Gastrocnemius medialis (tissue), 4 donors: ENCODE measurements at regions not wholly inside any gene's neighbourhood (a gene's known extent, or its start where the extent isn't known, plus 50 kb on each side); places are given as distances from the start of the nearest gene placed in this dataset.

ENCODE experiments used
- ATAC-seq, 2 donors: fragments of 150-250 bp; one replicate each; pipeline ENCODE4 v1.9.1; 2016
- DNase-seq, 2 donors: peaks; one replicate each; pipeline ENCODE4 v3.0.0-alpha.2; 2019
- H3K27ac ChIP-seq, 4 donors: fragments of 200-600 bp; sonication (generic); 1 replicate in 1 of 4; 2 replicates in 3 of 4; pipeline ENCODE4 v1.5.1; 2016 to 2018; ENCODE audit warnings: mild to moderate bottlenecking in 2 of 4, moderate library complexity in 1 of 4
- H3K27me3 ChIP-seq, 3 donors: fragments of 200-600 bp; sonication (generic) in 2 of 3; 1 replicate in 1 of 3; 2 replicates in 2 of 3; pipeline versions ENCODE4 v1.5.1 to v1.6.0; 2016 to 2019; ENCODE audit warnings: mild to moderate bottlenecking in 1 of 3, moderate library complexity in 1 of 3
- H3K36me3 ChIP-seq, 2 donors: fragments of 200-600 bp; sonication (generic) in 1 of 2; one replicate each; pipeline ENCODE4 v1.5.1; 2017 to 2018
- H3K4me1 ChIP-seq, 2 donors: fragments of 200-600 bp; sonication (generic) in 1 of 2; one replicate each; pipeline ENCODE4 v1.5.1; 2016 to 2017; ENCODE audit warnings: mild to moderate bottlenecking in 2 of 2
- H3K4me3 ChIP-seq, 4 donors: fragments of 200-600 bp; sonication (generic) in 3 of 4; 1 replicate in 1 of 4; 2 replicates in 3 of 4; pipeline ENCODE4 v1.5.1; 2016 to 2019; ENCODE audit warnings: mild to moderate bottlenecking in 2 of 4
- H3K9me3 ChIP-seq, 3 donors: fragments of 200-600 bp; sonication (generic) in 2 of 3; 1 replicate in 1 of 3; 2 replicates in 2 of 3; pipeline ENCODE4 v1.5.1; 2016 to 2019
- POLR2A ChIP-seq, 2 donors: fragments of 450-650 bp; IDR thresholded peaks; one replicate each; pipeline ENCODE4 v1.6.1; 2017; ENCODE audit warnings: antibody characterized with exemption in 2 of 2, mild to moderate bottlenecking in 2 of 2, moderate library complexity in 2 of 2
- in situ Hi-C, 4 donors: fragments of 200-750 bp; cut with MboI; loops; one replicate each; pipeline versions ENCODE4 v1.15.0 to v1.8.0; 2017; ENCODE audit warnings: low sequenced_read_pairs in 4 of 4
- intact Hi-C: fragments of 100-400 bp; cut with DNase I; formaldehyde crosslinking; loops from one replicate; pipeline ENCODE4 v1.15.1; 2023; ENCODE audit warnings: low total_unique reads
- TF ChIP-seq, protein P1 (sequence below), 5 experiments: fragments of 450-650 bp in 3 of 5; fragments of 200-600 bp in 2 of 5; sonication (generic) in 2 of 5; IDR thresholded peaks in 4 of 5; conservative IDR thresholded peaks in 1 of 5; 1 replicate in 4 of 5; 2 replicates in 1 of 5; pipeline ENCODE4 v1.5.1; 2016 to 2019; ENCODE audit warnings: antibody characterized with exemption in 5 of 5, mild to moderate bottlenecking in 3 of 5, moderate library complexity in 3 of 5

DNA sequence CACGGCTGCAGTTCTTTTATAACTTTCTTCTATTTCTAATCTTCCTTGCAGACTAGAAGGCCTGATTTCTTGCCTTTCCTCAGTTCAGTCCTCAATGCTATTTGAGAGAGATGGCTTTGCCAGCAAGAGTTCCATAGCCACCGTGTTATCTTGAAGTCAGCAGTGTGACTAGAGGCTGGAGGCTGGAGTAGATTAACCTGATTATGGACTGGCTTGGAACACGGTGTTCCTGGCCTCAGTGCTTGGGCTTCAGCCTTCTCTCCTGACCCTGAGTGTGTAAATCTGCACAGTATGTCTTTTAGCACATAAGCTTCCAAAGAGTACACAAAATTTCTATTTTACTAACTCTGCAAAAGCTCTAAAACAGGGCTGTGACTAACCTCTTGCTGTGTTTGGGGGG is 61.4 kb downstream of the CCDC54 start:
- intact Hi-C loops = loop anchor here (10.0 kb wide), 1 partner anchor 216 kb away; no protein-coding TSS in a partner anchor
- no peaks in the 10 kb centered on the region for H3K27me3 ChIP-seq
- H3K36me3 ChIP-seq = no peaks in the 10 kb centered on the region
- DNase-seq (no peak), ATAC-seq (no peak)
- no peaks in the 10 kb centered on the region for H3K9me3 ChIP-seq
- H3K4me1 ChIP-seq = no peaks in the 10 kb centered on the region
- TF ChIP-seq, protein P1, sequence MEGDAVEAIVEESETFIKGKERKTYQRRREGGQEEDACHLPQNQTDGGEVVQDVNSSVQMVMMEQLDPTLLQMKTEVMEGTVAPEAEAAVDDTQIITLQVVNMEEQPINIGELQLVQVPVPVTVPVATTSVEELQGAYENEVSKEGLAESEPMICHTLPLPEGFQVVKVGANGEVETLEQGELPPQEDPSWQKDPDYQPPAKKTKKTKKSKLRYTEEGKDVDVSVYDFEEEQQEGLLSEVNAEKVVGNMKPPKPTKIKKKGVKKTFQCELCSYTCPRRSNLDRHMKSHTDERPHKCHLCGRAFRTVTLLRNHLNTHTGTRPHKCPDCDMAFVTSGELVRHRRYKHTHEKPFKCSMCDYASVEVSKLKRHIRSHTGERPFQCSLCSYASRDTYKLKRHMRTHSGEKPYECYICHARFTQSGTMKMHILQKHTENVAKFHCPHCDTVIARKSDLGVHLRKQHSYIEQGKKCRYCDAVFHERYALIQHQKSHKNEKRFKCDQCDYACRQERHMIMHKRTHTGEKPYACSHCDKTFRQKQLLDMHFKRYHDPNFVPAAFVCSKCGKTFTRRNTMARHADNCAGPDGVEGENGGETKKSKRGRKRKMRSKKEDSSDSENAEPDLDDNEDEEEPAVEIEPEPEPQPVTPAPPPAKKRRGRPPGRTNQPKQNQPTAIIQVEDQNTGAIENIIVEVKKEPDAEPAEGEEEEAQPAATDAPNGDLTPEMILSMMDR (IDR thresholded peaks at IDR 0.05 in 4 of 5, conservative IDR thresholded peaks at IDR 0.05 in 1 of 5) = no peak
- TF ChIP-seq POLR2A (IDR thresholded peaks at IDR 0.05) = no peak
- no peak overlapping the region for H3K27ac ChIP-seq
- in situ Hi-C loops = no loop called here
- H3K4me3 ChIP-seq = no peak overlapping the region

DNA sequence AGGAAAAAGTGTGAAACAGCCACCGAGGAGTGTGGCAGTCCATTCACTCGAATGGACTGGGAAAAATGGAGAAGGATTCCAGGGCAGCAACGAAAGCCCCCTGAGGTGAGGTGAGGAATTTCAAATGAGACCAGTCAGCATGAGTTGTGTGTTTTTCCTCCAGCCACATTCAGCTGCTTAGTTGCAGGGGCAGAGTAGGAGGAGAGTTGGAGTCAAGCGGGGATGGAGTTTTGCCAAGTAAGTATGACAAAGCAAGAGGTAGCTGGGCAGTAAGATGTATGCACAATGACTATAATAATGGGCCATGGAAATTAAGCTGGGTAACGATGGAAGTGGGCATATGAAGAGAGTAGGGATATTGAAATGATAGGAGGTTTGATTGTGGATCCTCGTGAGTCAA is 64.4 kb downstream of the CCDC54 start:
- no peaks in the 10 kb centered on the region for H3K9me3 ChIP-seq
- H3K4me3 ChIP-seq = no peak overlapping the region
- H3K27me3 ChIP-seq = no peaks in the 10 kb centered on the region
- intact Hi-C loops = no loop called here
- TF ChIP-seq, protein P1 (IDR thresholded peaks at IDR 0.05 in 4 of 5, conservative IDR thresholded peaks at IDR 0.05 in 1 of 5) = no peak
- no peak for TF ChIP-seq POLR2A (IDR thresholded peaks at IDR 0.05)
- ATAC-seq = no peak
- in situ Hi-C loops = no loop called here
- no peak overlapping the region for H3K27ac ChIP-seq
- H3K4me1 ChIP-seq = no peaks in the 10 kb centered on the region
- DNase-seq = no peak
- no peaks in the 10 kb centered on the region for H3K36me3 ChIP-seq

DNA sequence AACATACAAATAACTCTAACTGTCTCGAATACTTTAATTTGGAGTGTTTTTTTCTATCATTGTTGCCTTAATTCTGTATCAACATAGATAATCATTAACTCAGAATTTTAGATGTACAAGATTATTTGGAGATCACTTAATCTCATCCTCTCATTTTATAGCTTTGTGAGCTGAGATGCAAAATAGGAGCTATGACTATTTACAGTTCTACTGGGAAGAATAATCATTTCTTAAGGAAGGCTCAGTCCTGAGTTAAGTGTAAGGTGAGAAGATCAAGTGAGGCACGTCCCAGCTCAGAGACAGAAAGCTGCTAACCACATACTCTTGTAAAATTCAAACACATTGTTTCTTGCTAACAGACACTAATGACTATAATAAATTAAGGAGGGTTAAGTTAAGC is 66.2 kb downstream of the CCDC54 start:
- Histone ChIP-seq H3K9me3 (no peaks in the 10 kb centered on the region), H3K27me3 (no peaks in the 10 kb centered on the region), H3K4me3 (no peak overlapping the region), H3K36me3 (no peaks in the 10 kb centered on the region), H3K4me1 (no peaks in the 10 kb centered on the region), H3K27ac (no peak overlapping the region)
- intact Hi-C loops (no loop called here), in situ Hi-C loops (no loop called here)
- ATAC-seq = no peak
- no peak for DNase-seq
- TF ChIP-seq, protein P1 (IDR thresholded peaks at IDR 0.05 in 4 of 5, conservative IDR thresholded peaks at IDR 0.05 in 1 of 5) = no peak
- TF ChIP-seq POLR2A (IDR thresholded peaks at IDR 0.05) = no peak

DNA sequence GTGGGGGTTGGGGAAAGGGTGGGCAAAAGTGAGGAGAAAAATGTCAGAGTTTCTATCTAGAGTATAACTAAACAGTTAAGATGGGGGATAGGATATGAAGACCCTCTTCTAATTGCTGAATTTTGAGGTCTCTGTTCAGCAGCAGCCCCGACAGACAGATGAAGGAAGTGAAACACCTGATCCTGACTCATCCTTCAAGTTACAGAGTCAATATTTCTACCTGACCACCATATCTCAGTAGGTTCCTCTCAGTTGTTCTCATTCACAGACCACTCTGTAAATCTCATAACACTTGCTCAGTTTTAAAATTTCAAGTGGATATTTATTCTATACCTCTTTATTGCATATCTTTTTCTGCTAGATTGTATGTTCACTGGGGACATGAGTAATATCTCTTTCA is 69.5 kb downstream of the CCDC54 start:
- H3K27me3 ChIP-seq = no peaks in the 10 kb centered on the region
- ATAC-seq = no peak
- intact Hi-C loops = no loop called here
- TF ChIP-seq POLR2A (IDR thresholded peaks at IDR 0.05) = no peak
- TF ChIP-seq, protein P1 (IDR thresholded peaks at IDR 0.05 in 4 of 5, conservative IDR thresholded peaks at IDR 0.05 in 1 of 5) = no peak
- no peak overlapping the region for H3K4me3 ChIP-seq
- H3K9me3 ChIP-seq = no peaks in the 10 kb centered on the region
- H3K27ac ChIP-seq = no peak overlapping the region
- H3K36me3 ChIP-seq = no peaks in the 10 kb centered on the region
- in situ Hi-C loops = no loop called here
- no peak for DNase-seq
- H3K4me1 ChIP-seq = no peaks in the 10 kb centered on the region

DNA sequence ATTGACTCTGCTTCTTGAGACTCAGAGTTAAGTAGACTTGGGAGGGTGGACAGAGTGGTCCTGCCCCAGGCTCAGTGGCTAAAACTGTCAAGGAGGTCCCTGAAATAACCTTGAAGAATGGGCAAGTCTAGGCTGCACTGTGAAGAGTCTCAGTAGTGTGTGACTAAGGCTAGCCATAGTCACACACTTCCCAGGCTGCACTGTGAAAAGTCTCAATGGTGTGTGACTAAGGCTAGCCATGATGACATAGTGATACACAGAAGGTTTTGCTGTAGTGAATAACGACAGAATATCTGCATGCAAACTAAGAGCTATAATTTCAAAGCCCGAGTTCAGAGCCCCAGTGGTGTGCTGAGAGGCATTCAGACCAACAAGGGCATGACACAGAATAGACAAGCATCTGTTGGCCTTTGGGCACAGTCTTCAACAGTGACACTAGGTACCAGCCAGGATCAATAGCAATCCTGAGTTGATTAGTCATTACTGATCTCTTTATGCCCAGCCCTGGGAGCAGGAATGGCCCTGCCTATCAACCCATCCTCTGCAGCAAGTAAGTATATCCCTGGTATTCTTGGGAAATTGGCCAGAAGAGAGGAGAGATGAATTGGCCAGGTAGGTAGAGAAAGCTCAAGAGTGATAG is 72.4 kb upstream of the BBX start:
- intact Hi-C loops (no loop called here), in situ Hi-C loops (no loop called here)
- TF ChIP-seq, protein P1 (IDR thresholded peaks at IDR 0.05 in 4 of 5, conservative IDR thresholded peaks at IDR 0.05 in 1 of 5) = no peak
- TF ChIP-seq POLR2A (IDR thresholded peaks at IDR 0.05) = no peak
- no peak for ATAC-seq
- Histone ChIP-seq H3K27me3 (no peaks in the 10 kb centered on the region), H3K4me3 (no peak overlapping the region), H3K4me1 (no peaks in the 10 kb centered on the region), H3K36me3 (no peaks in the 10 kb centered on the region), H3K27ac (no peak overlapping the region), H3K9me3 (no peaks in the 10 kb centered on the region)
- no peak for DNase-seq
